ENCODE measurements at regions not wholly inside any gene's neighbourhood (a gene's known extent, or its start where the extent isn't known, plus 50 kb on each side); places are given as distances from the start of the nearest gene placed in this dataset.
A peak's percentile ranks its signal among the peaks of the same experiment; 100 is the strongest.

GRCh38 chr20:22420116-22420598 is 164.2 kb downstream of the FOXA2 start:
- no peak overlapping the region for H3K27ac Mint-ChIP-seq
- no peak for ATAC-seq
- no peak overlapping the region for H3K4me3 Mint-ChIP-seq
- H3K27me3 Mint-ChIP-seq = peaks cover 2% of the 10 kb centered on the region
- H3K4me1 Mint-ChIP-seq = no peaks in the 10 kb centered on the region
- no peaks in the 10 kb centered on the region for H3K9me3 Mint-ChIP-seq
- no peak for DNase-seq
- H3K36me3 Mint-ChIP-seq (ENCODE audit: low read depth) = no peaks in the 10 kb centered on the region

- DNase-seq = no peak
- H3K4me1 Mint-ChIP-seq = no peaks in the 10 kb centered on the region
- no peak overlapping the region for H3K4me3 Mint-ChIP-seq
- ATAC-seq = no peak
- peaks cover 2% of the 10 kb centered on the region for H3K27me3 Mint-ChIP-seq
- H3K9me3 Mint-ChIP-seq = no peaks in the 10 kb centered on the region
- H3K36me3 Mint-ChIP-seq (ENCODE audit: low read depth) = no peaks in the 10 kb centered on the region
- no peak overlapping the region for H3K27ac Mint-ChIP-seq
These were observed 165.6 kb downstream of the FOXA2 start for GRCh38 chr20:22418738-22419137.

GRCh38 chr20:22414305-22414742 is 170.0 kb downstream of the FOXA2 start:
- no peak overlapping the region for H3K4me3 Mint-ChIP-seq
- H3K36me3 Mint-ChIP-seq (ENCODE audit: low read depth) = no peaks in the 10 kb centered on the region
- H3K27ac Mint-ChIP-seq = no peak overlapping the region
- DNase-seq = no peak
- H3K27me3 Mint-ChIP-seq = no peaks in the 10 kb centered on the region
- ATAC-seq = no peak
- no peaks in the 10 kb centered on the region for H3K9me3 Mint-ChIP-seq
- H3K4me1 Mint-ChIP-seq = no peaks in the 10 kb centered on the region

GRCh38 chr20:22412977-22413868 is 171.1 kb downstream of the FOXA2 start:
- H3K9me3 Mint-ChIP-seq = peaks cover 4% of the 10 kb centered on the region
- no peak overlapping the region for H3K27ac Mint-ChIP-seq
- no peak overlapping the region for H3K4me3 Mint-ChIP-seq
- H3K27me3 Mint-ChIP-seq = no peaks in the 10 kb centered on the region
- no peaks in the 10 kb centered on the region for H3K4me1 Mint-ChIP-seq
- no peak for DNase-seq
- ATAC-seq = no peak
- H3K36me3 Mint-ChIP-seq (ENCODE audit: low read depth) = no peaks in the 10 kb centered on the region

- H3K27me3 Mint-ChIP-seq = no peaks in the 10 kb centered on the region
- ATAC-seq = no peak
- H3K36me3 Mint-ChIP-seq (ENCODE audit: low read depth) = no peaks in the 10 kb centered on the region
- peaks cover 4% of the 10 kb centered on the region for H3K9me3 Mint-ChIP-seq
- no peaks in the 10 kb centered on the region for H3K4me1 Mint-ChIP-seq
- no peak for DNase-seq
- H3K27ac Mint-ChIP-seq = no peak overlapping the region
- no peak overlapping the region for H3K4me3 Mint-ChIP-seq
These were observed 172.5 kb downstream of the FOXA2 start for GRCh38 chr20:22411627-22412450.

- H3K36me3 Mint-ChIP-seq (ENCODE audit: low read depth) = no peaks in the 10 kb centered on the region
- ATAC-seq = no peak
- peaks cover 3% of the 10 kb centered on the region for H3K4me1 Mint-ChIP-seq
- H3K27me3 Mint-ChIP-seq = no peaks in the 10 kb centered on the region
- H3K4me3 Mint-ChIP-seq = no peak overlapping the region
- no peak for DNase-seq
- H3K9me3 Mint-ChIP-seq = peaks cover 4% of the 10 kb centered on the region
- H3K27ac Mint-ChIP-seq = no peak overlapping the region
These were observed 173.1 kb downstream of the FOXA2 start for GRCh38 chr20:22411286-22411626.

GRCh38 chr20:22410556-22411130 is 173.7 kb downstream of the FOXA2 start:
- Mint-ChIP-seq H3K4me3 (no peak overlapping the region), H3K4me1 (peaks cover 3% of the 10 kb centered on the region), H3K27ac (no peak overlapping the region), H3K36me3 (ENCODE audit: low read depth) (no peaks in the 10 kb centered on the region), H3K27me3 (no peaks in the 10 kb centered on the region), H3K9me3 (peaks cover 4% of the 10 kb centered on the region)
- ATAC-seq (no peak), DNase-seq (no peak)

GRCh38 chr20:22408521-22409402 is 175.6 kb downstream of the FOXA2 start:
- H3K9me3 Mint-ChIP-seq = peaks cover 4% of the 10 kb centered on the region
- peaks cover 5% of the 10 kb centered on the region for H3K4me1 Mint-ChIP-seq
- ATAC-seq = no peak
- no peak for DNase-seq
- H3K27ac Mint-ChIP-seq = no peak overlapping the region
- no peaks in the 10 kb centered on the region for H3K36me3 Mint-ChIP-seq (ENCODE audit: low read depth)
- H3K4me3 Mint-ChIP-seq = no peak overlapping the region
- peaks cover 3% of the 10 kb centered on the region for H3K27me3 Mint-ChIP-seq

- H3K27ac Mint-ChIP-seq = no peak overlapping the region
- H3K4me1 Mint-ChIP-seq = peaks cover 5% of the 10 kb centered on the region
- H3K27me3 Mint-ChIP-seq = peaks cover 3% of the 10 kb centered on the region
- ATAC-seq = no peak
- no peaks in the 10 kb centered on the region for H3K36me3 Mint-ChIP-seq (ENCODE audit: low read depth)
- no peak overlapping the region for H3K4me3 Mint-ChIP-seq
- DNase-seq = no peak
- H3K9me3 Mint-ChIP-seq = peaks cover 4% of the 10 kb centered on the region
These were observed 176.9 kb downstream of the FOXA2 start for GRCh38 chr20:22407237-22408193.

- H3K4me1 Mint-ChIP-seq = peaks cover 5% of the 10 kb centered on the region
- no peak for ATAC-seq
- peaks cover 4% of the 10 kb centered on the region for H3K9me3 Mint-ChIP-seq
- peaks cover 3% of the 10 kb centered on the region for H3K27me3 Mint-ChIP-seq
- no peak overlapping the region for H3K4me3 Mint-ChIP-seq
- DNase-seq = no peak
- no peaks in the 10 kb centered on the region for H3K36me3 Mint-ChIP-seq (ENCODE audit: low read depth)
- no peak overlapping the region for H3K27ac Mint-ChIP-seq
These were observed 179.8 kb downstream of the FOXA2 start for GRCh38 chr20:22404419-22405170.

GRCh38 chr20:22403632-22404361 is 180.6 kb downstream of the FOXA2 start:
- peaks cover 3% of the 10 kb centered on the region for H3K27me3 Mint-ChIP-seq
- ATAC-seq = no peak
- no peak for DNase-seq
- peak overlapping the region; percentile 65 for H3K4me3 Mint-ChIP-seq
- peaks cover 5% of the 10 kb centered on the region for H3K4me1 Mint-ChIP-seq
- H3K36me3 Mint-ChIP-seq (ENCODE audit: low read depth) = no peaks in the 10 kb centered on the region
- H3K9me3 Mint-ChIP-seq = no peaks in the 10 kb centered on the region
- no peak overlapping the region for H3K27ac Mint-ChIP-seq

- Mint-ChIP-seq H3K9me3 (peaks cover 2% of the 10 kb centered on the region), H3K36me3 (ENCODE audit: low read depth) (no peaks in the 10 kb centered on the region), H3K27me3 (peaks cover 3% of the 10 kb centered on the region), H3K27ac (no peak overlapping the region), H3K4me3 (peak overlapping the region; percentile 65), H3K4me1 (peaks cover 5% of the 10 kb centered on the region)
- ATAC-seq = no peak
- DNase-seq = no peak
These were observed 181.2 kb downstream of the FOXA2 start for GRCh38 chr20:22403022-22403631.

All from activated naive CD8-positive, alpha-beta T cell treated with anti-CD3 and anti-CD28 coated beads, Interleukin-2, amount 50 U/mL, for 24 hours (primary cell).